Psoas muscle (tissue), 7 donors: ENCODE measurements at regions not wholly inside any gene's neighbourhood (a gene's known extent, or its start where the extent isn't known, plus 50 kb on each side); places are given as distances from the start of the nearest gene placed in this dataset.

Experiments used
- ATAC-seq, 4 donors: fragments of 200-7000 bp; cut with Tn5 transposase; one replicate each; pipeline ENCODE4 v1.9.1; 2020; ENCODE audit warnings: moderate library complexity in 3 of 4, mild to moderate bottlenecking in 2 of 4
- DNase-seq, 2 donors: peaks; one replicate each; pipeline ENCODE4 v3.0.0-alpha.2; 2020
- H3K27ac ChIP-seq: fragments of 200-600 bp; one replicate; pipeline ENCODE4 v1.8.0; 2022
- H3K27me3 ChIP-seq, 3 donors: fragments of 200-600 bp in 1 of 3; one replicate each; pipeline versions ENCODE4 v1.6.1 to v1.8.0; 2013 to 2022; ENCODE audit warnings: low read length in 2 of 3, mild to moderate bottlenecking in 2 of 3, moderate library complexity in 1 of 3; ENCODE audit not compliant: insufficient read depth in 3 of 3
- H3K36me3 ChIP-seq, 2 donors: fragments of 200-600 bp in 1 of 2; one replicate each; pipeline versions ENCODE4 v1.6.1 to v1.8.0; 2013 to 2022; ENCODE audit warnings: low read depth in 1 of 2, mild to moderate bottlenecking in 1 of 2, moderate library complexity in 1 of 2; ENCODE audit not compliant: insufficient read depth in 1 of 2
- H3K4me1 ChIP-seq: fragments of 200-600 bp; one replicate; pipeline ENCODE4 v1.8.0; 2022
- H3K4me3 ChIP-seq: fragments of 200-600 bp; one replicate; pipeline ENCODE4 v1.8.0; 2022; ENCODE audit warnings: mild to moderate bottlenecking
- H3K9me3 ChIP-seq: fragments of 200-600 bp; one replicate; pipeline ENCODE4 v1.8.0; 2022
- CTCF ChIP-seq: fragments of 200-600 bp; IDR thresholded peaks from one replicate; pipeline ENCODE4 v1.8.0; 2022; ENCODE audit warnings: antibody characterized with exemption
- WGBS, 3 donors: extraction: QIAGEN DNeasy Blood & Tissue Kit; methylation state at CpG; one replicate each; pipeline versions ENCODE4 v1.1.6 to v1.1.7; 2013; 5-methylcytosine and 5-hydroxymethylcytosine counted together
- intact Hi-C, 2 donors: fragments of 100-400 bp; cut with DNase I; formaldehyde crosslinking; loops; one replicate each; pipeline versions ENCODE4 v1.11.0 to v1.14.2; 2022
- donor health status: healthy with polysubstance abuse.
- donor health status: DM: no; HTN: no; CAD: no; lungs with moderate emphysema.
- donor health status: Bipolar disorder and iron deficiency.
- donor health status: healthy.
- donor health status: DM: yes; HTN: yes; CAD: no.
- donor health status: DM: no; HTN: no; CAD: no.
- donor health status: DM: yes; HTN: yes; CAD: no.

DNA sequence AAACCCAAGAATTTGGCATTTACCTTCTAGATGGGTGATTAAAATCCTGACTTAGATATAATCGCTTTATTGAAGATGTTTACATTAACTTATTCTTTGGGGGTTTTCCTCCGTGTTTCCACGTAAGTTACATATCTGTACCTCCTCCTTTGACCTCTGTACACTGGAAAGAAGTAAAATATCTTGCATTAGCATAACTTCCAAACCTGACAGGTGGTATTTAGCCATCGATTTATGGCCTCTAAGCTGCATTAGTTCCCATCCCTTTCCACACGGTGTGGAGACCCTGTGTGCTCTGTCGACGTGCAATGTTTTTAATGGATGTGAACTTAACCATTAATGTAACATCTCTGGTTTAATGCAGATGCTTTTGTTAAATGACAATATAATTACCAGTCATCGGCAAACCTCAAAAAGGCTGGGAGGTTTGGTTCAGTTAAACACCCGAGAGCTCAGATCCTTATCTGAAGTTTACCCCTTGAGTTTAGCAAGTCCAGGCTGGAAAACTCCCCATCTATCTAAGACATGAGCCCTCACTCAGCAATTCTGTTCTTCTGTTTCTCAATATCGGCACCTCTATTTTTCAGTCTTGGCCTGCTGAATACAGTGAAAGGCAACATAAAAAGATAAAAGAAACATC is 295.2 kb downstream of the GATA3 start:
- no peak for ATAC-seq
- intact Hi-C loops: no loop called here
- TF ChIP-seq CTCF: no peak

DNA sequence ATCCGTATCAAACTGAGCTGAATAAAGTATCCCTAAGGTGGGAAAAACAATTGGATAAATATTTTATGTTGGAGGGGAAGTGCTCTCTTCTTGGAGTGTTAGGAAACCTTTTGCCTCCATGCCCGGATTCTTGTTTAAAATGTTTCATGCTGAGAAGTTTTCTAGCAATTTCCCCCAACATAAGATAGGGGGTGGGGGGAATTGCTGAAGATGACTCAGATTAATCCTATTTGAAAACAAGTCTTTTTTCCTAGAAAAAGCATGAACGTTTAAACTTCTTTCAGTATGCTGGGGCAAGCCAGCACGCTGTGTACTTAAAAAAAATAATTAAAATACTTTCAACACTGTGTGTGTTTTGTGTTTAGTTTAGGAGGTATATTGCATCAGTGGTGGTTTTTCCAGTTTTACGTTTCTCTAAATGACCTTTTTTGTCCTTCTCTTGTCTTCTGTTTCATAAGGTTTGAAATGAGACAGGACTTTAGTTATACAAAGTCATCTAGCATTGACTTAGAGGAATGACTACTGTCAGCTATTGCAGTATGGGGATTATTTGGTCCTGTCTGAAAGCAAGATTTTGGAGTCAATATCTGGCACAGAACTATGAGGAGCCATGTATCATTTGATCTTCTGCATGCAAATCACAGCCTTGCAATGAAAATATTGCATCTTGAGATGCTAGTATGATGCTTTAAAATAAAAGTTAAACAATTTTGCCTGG is 295.9 kb downstream of the GATA3 start:
- Histone ChIP-seq H3K9me3 (no peaks in the 10 kb centered on the region), H3K36me3 (no peaks in the 10 kb centered on the region), H3K4me3 (no peak overlapping the region), H3K27me3 (no peaks in the 10 kb centered on the region), H3K27ac (no peak overlapping the region), H3K4me1 (no peaks in the 10 kb centered on the region)
- ATAC-seq: no peak
- intact Hi-C loops: no loop called here
- DNase-seq: no peak
- no peak for TF ChIP-seq CTCF
- 66 to 67% (median 66%) methylated on average over 5 of the region's 5 CpGs for WGBS, 3 donors

More for the DNA sequence above, 295.2 kb downstream of the GATA3 start:
- Histone ChIP-seq H3K4me3 (no peak overlapping the region), H3K27ac (no peak overlapping the region), H3K27me3 (no peaks in the 10 kb centered on the region), H3K36me3 (no peaks in the 10 kb centered on the region), H3K4me1 (no peaks in the 10 kb centered on the region), H3K9me3 (no peaks in the 10 kb centered on the region)
- 44 to 47% (median 47%) methylated on average over 10 of the region's 10 CpGs for WGBS, 3 donors
- no peak for DNase-seq

GRCh38 chr10:8352171-8353075 is 297.9 kb downstream of the GATA3 start:
- ATAC-seq (no peak), DNase-seq (no peak)
- Histone ChIP-seq H3K4me3 (no peak overlapping the region), H3K9me3 (no peaks in the 10 kb centered on the region), H3K27ac (no peak overlapping the region), H3K4me1 (no peaks in the 10 kb centered on the region), H3K36me3 (no peaks in the 10 kb centered on the region), H3K27me3 (no peaks in the 10 kb centered on the region)
- 70 to 74% (median 71%) methylated on average over 10 of the region's 10 CpGs for WGBS, 3 donors
- intact Hi-C loops: no loop called here
- TF ChIP-seq CTCF: no peak

DNA sequence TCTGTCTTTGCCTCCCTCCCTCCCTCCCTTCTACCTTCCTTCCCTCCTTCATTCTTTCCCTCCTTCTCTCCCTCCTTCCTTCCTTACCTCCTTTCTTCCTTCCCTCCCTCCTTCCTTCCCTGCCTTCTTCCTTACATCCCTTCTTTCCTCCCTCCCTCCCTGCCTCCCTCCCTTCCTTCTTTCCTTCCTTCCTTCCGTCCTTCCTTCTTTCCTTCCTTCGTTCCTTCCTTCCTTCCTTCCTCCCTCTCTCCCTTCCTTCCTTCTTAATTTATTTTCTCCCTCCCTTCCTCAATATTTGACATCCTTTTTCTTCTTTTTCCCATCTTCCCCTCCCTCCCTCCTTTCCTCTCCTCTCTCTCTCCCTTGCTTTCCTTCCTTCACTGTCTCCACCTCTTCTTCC is 301.8 kb downstream of the GATA3 start:
- intact Hi-C loops: no loop called here
- Histone ChIP-seq H3K9me3 (no peaks in the 10 kb centered on the region), H3K27me3 (no peaks in the 10 kb centered on the region), H3K36me3 (no peaks in the 10 kb centered on the region), H3K4me1 (no peaks in the 10 kb centered on the region), H3K27ac (no peak overlapping the region), H3K4me3 (no peak overlapping the region)
- no peak for DNase-seq
- TF ChIP-seq CTCF: no peak
- 70 to 81% (median 75%) methylated on average over 2 of the region's 2 CpGs for WGBS, 3 donors
- no peak for ATAC-seq
